GM20431 (cell line): ENCODE measurements at regions not wholly inside any gene's neighbourhood (a gene's known extent, or its start where the extent isn't known, plus 50 kb on each side); places are given as distances from the start of the nearest gene placed in this dataset.
"Not testable (repeated sequence)": the region's sequence is repeated elsewhere in the genome, so short reads cannot be mapped to it uniquely, and the experiment has no call there.

Experiments
- in situ Hi-C: fragments of 300-500 bp; cut with MseI, MboI; formaldehyde crosslinking; loops from one replicate; pipeline ENCODE4 v1.15.0; 2020; ENCODE audit warnings: low sequenced_read_pairs; ENCODE audit not compliant: unreplicated experiment

DNA sequence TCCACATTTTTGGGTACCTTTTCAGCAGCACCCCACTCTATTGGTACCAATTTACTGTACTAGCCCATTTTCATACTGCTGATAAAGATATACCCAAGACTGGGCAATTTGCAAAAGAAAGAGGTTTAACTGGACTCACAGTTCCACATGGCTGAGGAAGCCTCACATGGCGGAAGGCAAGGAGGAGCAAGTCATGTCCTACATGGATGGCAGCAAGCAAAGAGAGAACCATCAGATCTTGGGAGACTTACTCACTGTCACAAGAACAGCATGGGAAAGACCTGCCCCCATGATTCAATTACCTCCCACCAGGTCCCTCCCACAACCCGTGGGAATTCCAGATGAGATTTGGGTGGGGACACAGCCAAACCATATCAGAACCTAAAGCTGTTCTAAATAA is 58.5 kb upstream of the ATP5MC3 start:
- in situ Hi-C loops, result not testable (repeated sequence)

DNA sequence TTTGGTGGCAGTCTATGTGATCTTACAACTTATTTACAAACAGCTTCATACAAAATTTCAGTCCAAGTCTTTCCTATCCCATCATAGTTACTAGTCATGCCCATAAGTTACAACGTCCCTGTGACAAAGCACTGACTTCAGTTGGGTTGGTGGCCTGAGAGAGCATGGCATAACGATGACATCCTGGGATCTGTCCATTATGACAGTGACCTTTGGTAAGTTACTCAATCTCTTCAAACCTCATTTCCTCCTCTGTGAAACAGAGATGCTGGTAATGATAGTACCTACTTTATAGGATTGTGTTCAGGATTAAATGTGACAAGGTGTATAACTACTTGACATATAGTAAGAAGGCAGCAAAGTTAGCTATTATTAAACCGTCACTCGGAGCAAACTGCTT is 55.4 kb upstream of the ATP5MC3 start:
- in situ Hi-C loops, result no loop called here

GRCh38 chr2:175234650-175235049 is 53.1 kb upstream of the ATP5MC3 start:
- in situ Hi-C loops, result no loop called here

GRCh38 chr2:175234153-175234552 is 52.6 kb upstream of the ATP5MC3 start:
- in situ Hi-C loops, result no loop called here

DNA sequence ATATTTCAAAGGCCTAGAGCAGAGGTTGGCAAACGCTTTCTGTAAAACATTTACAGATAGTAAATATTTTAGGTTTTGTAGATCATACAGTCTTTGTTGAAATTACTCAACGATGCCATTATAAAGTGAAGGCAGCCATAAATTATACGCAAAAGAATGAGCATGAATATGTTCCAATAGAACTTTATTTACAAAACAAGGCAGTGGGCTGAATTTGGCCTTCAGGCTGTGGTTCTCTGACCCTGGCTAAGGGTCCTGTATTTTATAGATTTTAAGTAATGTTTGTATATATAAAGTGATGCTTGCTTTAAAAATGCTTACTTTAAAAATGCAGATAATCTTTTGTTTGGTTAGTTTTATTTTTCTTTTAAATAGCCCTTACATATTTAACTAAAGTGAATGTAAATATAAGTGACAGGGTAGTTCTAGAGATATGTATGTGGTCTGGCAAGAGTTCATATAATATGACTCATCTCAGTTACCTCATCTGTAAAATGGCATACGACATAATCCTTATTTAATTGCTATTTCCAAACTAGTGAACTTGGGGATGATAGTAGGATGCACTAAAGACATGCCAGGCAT is 51.7 kb upstream of the ATP5MC3 start:
- in situ Hi-C loops, result no loop called here
